NOMO-1 (cell line): ENCODE measurements at regions not wholly inside any gene's neighbourhood (a gene's known extent, or its start where the extent isn't known, plus 50 kb on each side); places are given as distances from the start of the nearest gene placed in this dataset.

Experiments
- DNase-seq, 2 experiments: peaks; one replicate each; lab custom pipeline; 2025; ENCODE audit not compliant: unreplicated experiment in 2 of 2; lab: John Stamatoyannopoulos, UW

- no peak for DNase-seq
Measured at GRCh38 chrX:124275182-124275894, 57.1 kb upstream of the TEX13D start.

- DNase-seq: no peak
Measured at GRCh38 chrX:124280294-124280902, 52.1 kb upstream of the TEX13D start.

- no peak for DNase-seq
Measured at GRCh38 chrX:124282580-124282979, 49.9 kb upstream of the TEX13D start.
